GM18861 (cell line): ENCODE measurements at regions not wholly inside any gene's neighbourhood (a gene's known extent, or its start where the extent isn't known, plus 50 kb on each side); places are given as distances from the start of the nearest gene placed in this dataset.

Experiments
- ATAC-seq: cut with Tn5 transposase; IDR thresholded peaks from one replicate; pipeline ENCODE4 v1.9.1; 2021; ENCODE audit not compliant: unreplicated experiment

GRCh38 chr5:168110870-168111832, 180.3 kb upstream of the WWC1 start:
- ATAC-seq, result no peak

GRCh38 chr5:168114444-168115017, 176.9 kb upstream of the WWC1 start:
- peak; percentile 92 for ATAC-seq

- no peak for ATAC-seq
These were observed 174.0 kb upstream of the WWC1 start for GRCh38 chr5:168117469-168117868.

GRCh38 chr5:168118042-168118668, 173.3 kb upstream of the WWC1 start:
- no peak for ATAC-seq

- no peak for ATAC-seq
These were observed 170.9 kb upstream of the WWC1 start for GRCh38 chr5:168120401-168121137.

GRCh38 chr5:168121138-168121494, 170.3 kb upstream of the WWC1 start:
- ATAC-seq, result no peak

- peak; percentile 97 for ATAC-seq
These were observed 167.6 kb upstream of the WWC1 start for GRCh38 chr5:168123631-168124528.

GRCh38 chr5:168125445-168126199, 165.8 kb upstream of the WWC1 start:
- no peak for ATAC-seq

- ATAC-seq, result no peak
These were observed 164.8 kb upstream of the WWC1 start for GRCh38 chr5:168126606-168127005.

- ATAC-seq, result no peak
These were observed 163.3 kb upstream of the WWC1 start for GRCh38 chr5:168128111-168128510.

- ATAC-seq, result no peak
These were observed 162.9 kb upstream of the WWC1 start for GRCh38 chr5:168128557-168128956.

- ATAC-seq, result no peak
These were observed 159.9 kb upstream of the WWC1 start for GRCh38 chr5:168131519-168131918.

GRCh38 chr5:168132241-168132641, 159.2 kb upstream of the WWC1 start:
- ATAC-seq, result no peak

- ATAC-seq, result peak; percentile 94
These were observed 155.5 kb upstream of the WWC1 start for GRCh38 chr5:168135897-168136296.

- no peak for ATAC-seq
These were observed 155.1 kb upstream of the WWC1 start for GRCh38 chr5:168136340-168136739.

GRCh38 chr5:168137265-168137664, 154.2 kb upstream of the WWC1 start:
- peak; percentile 77 for ATAC-seq

- no peak for ATAC-seq
These were observed 151.2 kb upstream of the WWC1 start for GRCh38 chr5:168140241-168140640.

- no peak for ATAC-seq
These were observed 149.0 kb upstream of the WWC1 start for GRCh38 chr5:168142402-168142801.

- peak; percentile 80 for ATAC-seq
These were observed 147.9 kb upstream of the WWC1 start for GRCh38 chr5:168143521-168143920.

GRCh38 chr5:168147106-168147505, 144.3 kb upstream of the WWC1 start:
- no peak for ATAC-seq
